Dedifferentiated amniotic fluid mesenchymal stem cell (primary cell): ENCODE measurements at regions not wholly inside any gene's neighbourhood (a gene's known extent, or its start where the extent isn't known, plus 50 kb on each side); places are given as distances from the start of the nearest gene placed in this dataset.
"Not testable (repeated sequence)": the region's sequence is repeated elsewhere in the genome, so short reads cannot be mapped to it uniquely, and the experiment has no call there.

ENCODE experiments used
- DNase-seq: peaks from one replicate; pipeline ENCODE4 v3.0.0-alpha.2; 2016; ENCODE audit errors: extremely low spot score

- DNase-seq = no peak
Observed at GRCh38 chr18:43797347-43797746, 520.1 kb upstream of the SYT4 start.

- DNase-seq = no peak
Observed at GRCh38 chr18:43800584-43800983, 523.3 kb upstream of the SYT4 start.

GRCh38 chr18:43805646-43806194 lies 528.4 kb upstream of the SYT4 start:
- no peak for DNase-seq

- DNase-seq = no peak
Observed at GRCh38 chr18:43812627-43813026, 535.3 kb upstream of the SYT4 start.

- DNase-seq = no peak
Observed at GRCh38 chr18:43819397-43819796, 542.1 kb upstream of the SYT4 start.

- DNase-seq = no peak
Observed at GRCh38 chr18:43819873-43820272, 542.6 kb upstream of the SYT4 start.

GRCh38 chr18:43825768-43826167 lies 548.5 kb upstream of the SYT4 start:
- no peak for DNase-seq

GRCh38 chr18:43826215-43826614 lies 548.9 kb upstream of the SYT4 start:
- DNase-seq = no peak

GRCh38 chr18:43827311-43827710 lies 550.0 kb upstream of the SYT4 start:
- no peak for DNase-seq

GRCh38 chr18:43830303-43830702 lies 553.0 kb upstream of the SYT4 start:
- no peak for DNase-seq

GRCh38 chr18:43830947-43831346 lies 553.7 kb upstream of the SYT4 start:
- DNase-seq = no peak

- DNase-seq = no peak
Observed at GRCh38 chr18:43846299-43846698, 569.0 kb upstream of the SYT4 start.

- peak; percentile 58 for DNase-seq
Observed at GRCh38 chr18:43847164-43848091, 570.1 kb upstream of the SYT4 start.

- DNase-seq = not testable (repeated sequence)
Observed at GRCh38 chr18:43849831-43850230, 572.5 kb upstream of the SYT4 start.

- DNase-seq = no peak
Observed at GRCh38 chr18:43855376-43855775, 578.1 kb upstream of the SYT4 start.

GRCh38 chr18:43863180-43863579 lies 585.9 kb upstream of the SYT4 start:
- no peak for DNase-seq

- DNase-seq = no peak
Observed at GRCh38 chr18:43866696-43867095, 589.4 kb upstream of the SYT4 start.

GRCh38 chr18:43868497-43868995 lies 591.3 kb upstream of the SYT4 start:
- no peak for DNase-seq

GRCh38 chr18:43869451-43870008 lies 592.2 kb upstream of the SYT4 start:
- DNase-seq = peak; percentile 81

- no peak for DNase-seq
Observed at GRCh38 chr18:43870626-43871025, 593.3 kb upstream of the SYT4 start.

- no peak for DNase-seq
Observed at GRCh38 chr18:43875511-43875910, 598.2 kb upstream of the SYT4 start.

- peak; percentile 69 for DNase-seq
Observed at GRCh38 chr18:43876286-43876685, 599.0 kb upstream of the SYT4 start.

- DNase-seq = no peak
Observed at GRCh38 chr18:43876748-43877147, 599.5 kb upstream of the SYT4 start.
